ENCODE measurements at regions not wholly inside any gene's neighbourhood (a gene's known extent, or its start where the extent isn't known, plus 50 kb on each side); places are given as distances from the start of the nearest gene placed in this dataset.

- DNase-seq (no peak), ATAC-seq (ENCODE audit: low read depth) (no peak)
- H3K79me2 ChIP-seq (ENCODE audit: control insufficient read depth, insufficient read depth, low read length), result no peaks in the 10 kb centered on the region
- no peaks in the 10 kb centered on the region for H3K27me3 Mint-ChIP-seq
- H3K4me3 Mint-ChIP-seq, result no peak overlapping the region
- no peak overlapping the region for H3K4me3 ChIP-seq (ENCODE audit: control extremely low read depth in 1 of 5, extremely low read depth in 1 of 5, insufficient read depth in 1 of 5, low read depth in 2 of 5, low read length in 4 of 5)
- H3K9me3 Mint-ChIP-seq (ENCODE audit: insufficient read depth), result peaks cover 3% of the 10 kb centered on the region
- H3K27ac ChIP-seq (ENCODE audit: low read length in 2 of 2), result no peak overlapping the region
- POLR2A ChIA-PET, result no interaction called here
- intact Hi-C loops (cut with micrococcal nuclease), result no loop called here
- no peaks in the 10 kb centered on the region for H3K9me3 ChIP-seq (ENCODE audit: control extremely low read depth in 1 of 3, control insufficient read depth in 2 of 3, insufficient read depth in 1 of 3, low read length in 2 of 3)
- no peak overlapping the region for H2AFZ ChIP-seq (ENCODE audit: insufficient read depth, low read depth, low read length, poor library complexity, severe bottlenecking)
- CTCF ChIA-PET, result no interaction called here
- H4K20me1 ChIP-seq (ENCODE audit: control insufficient read depth, insufficient read depth, low read length, poor library complexity, severe bottlenecking), result no peaks in the 10 kb centered on the region
- no peak overlapping the region for H3K27ac Mint-ChIP-seq
- no peak for TF ChIP-seq CTCF (IDR thresholded peaks at IDR 0.05)
- no peak for TF ChIP-seq EZH2 (IDR thresholded peaks at IDR 0.05; ENCODE audit: borderline replicate concordance, insufficient read depth, low read depth, low read length, poor library complexity, severe bottlenecking)
- H3K9ac ChIP-seq (ENCODE audit: low read length), result no peak overlapping the region
- no peaks in the 10 kb centered on the region for H3K27me3 ChIP-seq (replicated peaks in 1 of 4; ENCODE audit: control extremely low read depth in 1 of 4, control insufficient read depth in 3 of 4, insufficient read depth in 4 of 4, low read length in 3 of 4)
- WGBS (ENCODE audit: insufficient coverage), result 72% methylated on average over 2 of the region's 3 CpGs
- H3K36me3 ChIP-seq (replicated peaks in 1 of 2; ENCODE audit: control extremely low read depth in 1 of 2, control insufficient read depth in 1 of 2, extremely low read depth in 1 of 2, insufficient read depth in 2 of 2, low read length in 1 of 2), result no peaks in the 10 kb centered on the region
- H3K4me1 Mint-ChIP-seq, result no peaks in the 10 kb centered on the region
- no peaks in the 10 kb centered on the region for H3K4me1 ChIP-seq (ENCODE audit: control insufficient read depth in 2 of 2, insufficient read depth in 2 of 2, low read length in 2 of 2)
- no peak overlapping the region for H3K4me2 ChIP-seq (replicated peaks; ENCODE audit: low read depth, low read length, poor library complexity, severe bottlenecking)
These were observed 530.6 kb downstream of the ANKRD7 start for GRCh38 chr7:118755067-118755625.

DNA sequence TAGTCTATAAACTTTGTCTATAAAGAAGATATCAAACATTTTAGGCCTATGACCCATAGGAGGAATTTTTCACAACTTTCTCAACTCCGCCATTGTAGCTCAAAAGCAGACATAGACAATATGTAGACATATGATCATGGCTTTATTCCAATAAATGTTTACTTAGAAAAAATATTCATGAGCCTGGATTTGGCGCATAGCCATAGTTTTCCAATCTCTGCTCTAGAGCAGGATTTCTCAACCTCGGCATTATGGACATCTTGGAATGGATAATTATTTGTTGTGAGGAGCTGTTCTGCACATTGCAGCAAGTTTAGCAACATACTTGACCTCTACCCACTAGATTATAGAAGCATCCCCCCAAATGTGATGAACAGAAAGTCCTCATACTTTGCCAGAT, 532.6 kb downstream of the ANKRD7 start:
- no peak overlapping the region for H2AFZ ChIP-seq (ENCODE audit: insufficient read depth, low read depth, low read length, poor library complexity, severe bottlenecking)
- H4K20me1 ChIP-seq (ENCODE audit: control insufficient read depth, insufficient read depth, low read length, poor library complexity, severe bottlenecking), result no peaks in the 10 kb centered on the region
- no peaks in the 10 kb centered on the region for H3K27me3 ChIP-seq (replicated peaks in 1 of 4; ENCODE audit: control extremely low read depth in 1 of 4, control insufficient read depth in 3 of 4, insufficient read depth in 4 of 4, low read length in 3 of 4)
- H3K79me2 ChIP-seq (ENCODE audit: control insufficient read depth, insufficient read depth, low read length), result no peaks in the 10 kb centered on the region
- POLR2A ChIA-PET, result no interaction called here
- no peaks in the 10 kb centered on the region for H3K4me1 ChIP-seq (ENCODE audit: control insufficient read depth in 2 of 2, insufficient read depth in 2 of 2, low read length in 2 of 2)
- no CpG with 5 or more reads among the region's 3 CpGs for WGBS (ENCODE audit: insufficient coverage)
- no peak overlapping the region for H3K4me3 ChIP-seq (ENCODE audit: control extremely low read depth in 1 of 5, extremely low read depth in 1 of 5, insufficient read depth in 1 of 5, low read depth in 2 of 5, low read length in 4 of 5)
- Mint-ChIP-seq H3K27me3 (no peaks in the 10 kb centered on the region), H3K27ac (no peak overlapping the region), H3K4me1 (no peaks in the 10 kb centered on the region), H3K9me3 (ENCODE audit: insufficient read depth) (peaks cover 3% of the 10 kb centered on the region), H3K4me3 (no peak overlapping the region)
- ATAC-seq (ENCODE audit: low read depth) (no peak), DNase-seq (no peak)
- CTCF ChIA-PET, result no interaction called here
- no peak overlapping the region for H3K9ac ChIP-seq (ENCODE audit: low read length)
- intact Hi-C loops (cut with micrococcal nuclease), result no loop called here
- no peak for TF ChIP-seq CTCF (IDR thresholded peaks at IDR 0.05)
- TF ChIP-seq EZH2 (IDR thresholded peaks at IDR 0.05; ENCODE audit: borderline replicate concordance, insufficient read depth, low read depth, low read length, poor library complexity, severe bottlenecking), result no peak
- peaks cover 0 to 5% (median 4%) of the 10 kb centered on the region in 3 donors for H3K9me3 ChIP-seq (ENCODE audit: control extremely low read depth in 1 of 3, control insufficient read depth in 2 of 3, insufficient read depth in 1 of 3, low read length in 2 of 3)
- H3K36me3 ChIP-seq (replicated peaks in 1 of 2; ENCODE audit: control extremely low read depth in 1 of 2, control insufficient read depth in 1 of 2, extremely low read depth in 1 of 2, insufficient read depth in 2 of 2, low read length in 1 of 2), result no peaks in the 10 kb centered on the region
- H3K4me2 ChIP-seq (replicated peaks; ENCODE audit: low read depth, low read length, poor library complexity, severe bottlenecking), result no peak overlapping the region
- H3K27ac ChIP-seq (ENCODE audit: low read length in 2 of 2), result no peak overlapping the region
